ENCODE measurements at regions not wholly inside any gene's neighbourhood (a gene's known extent, or its start where the extent isn't known, plus 50 kb on each side); places are given as distances from the start of the nearest gene placed in this dataset.
A peak's percentile ranks its signal among the peaks of the same experiment; 100 is the strongest.

GRCh38 chr7:155138204-155138603 is 68.1 kb downstream of the HTR5A start:
- DNase-seq, result no peak

DNA sequence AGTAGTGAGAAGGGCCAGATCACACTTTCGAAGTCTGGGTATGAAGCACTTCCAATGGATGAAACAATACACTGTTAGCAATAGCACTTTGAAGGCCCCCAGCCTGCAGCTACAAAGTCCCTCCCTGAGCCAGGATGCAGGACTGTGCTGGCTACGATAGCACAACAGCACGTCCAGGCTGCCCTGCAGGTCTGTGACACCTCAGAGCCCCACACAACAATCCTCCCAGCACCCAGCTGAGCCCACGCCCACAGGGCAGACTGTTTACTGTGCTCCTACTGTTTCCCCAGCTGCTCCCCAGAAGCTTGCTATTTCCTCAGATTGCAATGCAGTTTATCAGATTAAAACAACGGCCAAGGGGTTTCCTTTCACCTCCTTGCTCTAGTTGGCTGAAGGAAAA is 71.4 kb downstream of the HTR5A start:
- DNase-seq, result no peak

DNA sequence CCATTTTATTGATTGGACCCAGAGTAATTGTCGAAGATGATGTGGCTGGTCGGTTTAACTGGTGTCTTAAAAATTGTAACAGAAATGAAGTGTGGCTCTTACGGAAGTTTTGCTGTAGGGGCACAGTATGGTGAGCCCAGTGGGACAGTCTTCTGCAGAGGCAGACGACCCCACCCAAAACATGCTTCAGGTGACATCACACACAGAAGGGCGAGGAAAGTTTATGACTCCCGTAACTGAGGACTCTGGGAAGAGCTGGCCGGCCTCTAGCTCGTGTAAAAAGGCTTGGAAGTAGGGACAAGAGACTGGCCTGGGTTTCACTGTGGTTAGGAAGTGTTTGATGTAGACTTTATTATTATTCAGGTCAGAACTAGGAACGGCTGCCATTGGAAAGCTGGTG is 73.3 kb downstream of the HTR5A start:
- DNase-seq, result no peak

- DNase-seq, result no peak
These were observed 74.2 kb downstream of the HTR5A start for GRCh38 chr7:155144371-155144770.

DNA sequence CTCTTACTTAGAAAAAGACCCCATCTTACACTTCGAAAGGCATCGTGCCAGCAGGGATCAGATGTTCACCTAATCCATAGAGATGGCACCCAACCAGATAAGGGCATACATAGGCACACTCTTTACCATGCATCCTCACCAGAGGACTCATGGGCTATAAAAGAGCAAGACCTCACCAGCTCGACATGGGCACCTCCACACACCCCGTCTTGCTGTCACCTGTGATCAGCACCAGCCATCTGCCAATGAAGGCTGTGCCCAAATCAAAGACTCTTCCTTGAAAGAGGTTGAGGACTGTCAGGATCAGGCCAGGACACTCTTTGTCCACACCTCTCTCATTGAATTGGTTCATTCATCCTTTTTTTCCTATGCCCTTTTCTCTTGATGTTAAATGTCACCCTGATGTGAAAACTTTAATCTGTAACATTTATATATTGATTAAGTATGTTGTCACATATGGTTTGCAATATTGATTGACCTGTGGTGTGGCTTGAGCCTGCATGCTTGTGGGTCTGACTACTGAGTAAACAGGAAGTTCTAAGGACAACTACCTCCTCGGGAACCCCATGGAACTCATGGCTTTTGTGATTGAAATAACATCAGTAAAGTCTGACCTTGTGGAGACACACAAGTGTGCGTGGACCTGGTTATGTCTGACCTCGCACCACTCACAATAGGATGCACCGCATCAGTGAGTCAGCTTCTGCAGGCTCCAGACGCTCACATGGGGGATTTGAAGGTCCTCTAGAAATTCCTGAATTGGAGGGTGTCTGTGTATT is 75.5 kb downstream of the HTR5A start:
- peak; percentile 15 for DNase-seq

DNA sequence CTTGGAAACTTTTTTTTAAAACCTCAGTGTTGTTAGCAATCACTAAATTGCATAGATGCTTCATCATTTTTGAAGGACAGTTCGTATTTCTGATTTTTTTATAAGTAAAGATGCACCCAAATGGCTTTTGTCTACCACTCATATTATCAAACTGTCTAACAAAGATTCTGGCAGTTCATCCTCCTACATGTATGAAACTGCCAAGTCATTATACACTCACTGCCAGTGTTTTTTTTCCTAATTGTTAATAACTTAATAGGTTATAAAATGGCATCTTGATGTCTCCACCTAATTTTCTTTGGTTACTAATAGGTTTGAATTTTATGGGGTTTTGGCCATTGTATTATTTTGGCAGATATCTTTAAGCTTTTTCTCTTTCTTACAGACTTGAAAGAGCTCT is 77.0 kb downstream of the HTR5A start:
- no peak for DNase-seq

- DNase-seq, result no peak
These were observed 77.5 kb downstream of the HTR5A start for GRCh38 chr7:155147624-155148023.

- DNase-seq, result no peak
These were observed 83.6 kb downstream of the HTR5A start for GRCh38 chr7:155153676-155154075.

DNA sequence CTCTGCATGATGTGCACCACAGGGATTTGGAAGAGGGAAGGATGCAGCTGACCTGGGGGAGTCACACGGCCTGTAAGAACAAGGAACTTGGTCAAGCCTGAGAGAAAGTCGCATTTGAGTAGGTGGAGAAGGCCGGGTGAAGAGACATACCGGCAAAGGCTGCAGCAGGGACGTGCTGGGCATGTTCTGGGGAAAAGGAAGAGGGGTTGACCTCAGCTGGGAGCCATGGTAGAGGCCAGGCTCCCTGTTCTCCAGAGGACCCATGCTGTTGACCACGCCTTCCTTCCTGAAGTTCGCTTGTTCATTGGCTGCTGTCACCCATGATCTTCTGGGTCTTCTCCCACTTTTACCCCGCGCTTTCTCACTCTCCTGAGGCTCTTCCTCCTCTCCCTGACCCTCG is 84.5 kb downstream of the HTR5A start:
- DNase-seq, result no peak

DNA sequence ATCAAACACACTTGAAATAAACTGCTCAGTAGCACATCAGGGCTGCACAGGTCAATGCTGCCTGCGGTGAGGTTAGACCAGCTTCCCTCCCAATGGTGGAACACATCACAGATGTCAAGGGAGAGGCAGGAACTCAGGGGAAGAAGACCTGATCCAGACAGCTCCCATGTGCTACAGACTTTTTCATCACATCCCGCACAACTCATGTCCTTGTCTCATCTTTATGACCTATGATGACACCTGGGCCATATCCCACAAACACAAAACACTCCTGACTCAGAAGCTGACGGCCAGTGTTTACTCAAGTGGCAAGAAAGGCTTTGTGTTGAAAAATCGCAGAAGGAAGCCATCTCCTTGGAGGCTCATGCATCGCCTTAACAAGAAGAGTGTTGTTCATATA is 91.6 kb downstream of the HTR5A start:
- DNase-seq, result no peak

- no peak for DNase-seq
These were observed 92.3 kb downstream of the HTR5A start for GRCh38 chr7:155162422-155162821.

DNA sequence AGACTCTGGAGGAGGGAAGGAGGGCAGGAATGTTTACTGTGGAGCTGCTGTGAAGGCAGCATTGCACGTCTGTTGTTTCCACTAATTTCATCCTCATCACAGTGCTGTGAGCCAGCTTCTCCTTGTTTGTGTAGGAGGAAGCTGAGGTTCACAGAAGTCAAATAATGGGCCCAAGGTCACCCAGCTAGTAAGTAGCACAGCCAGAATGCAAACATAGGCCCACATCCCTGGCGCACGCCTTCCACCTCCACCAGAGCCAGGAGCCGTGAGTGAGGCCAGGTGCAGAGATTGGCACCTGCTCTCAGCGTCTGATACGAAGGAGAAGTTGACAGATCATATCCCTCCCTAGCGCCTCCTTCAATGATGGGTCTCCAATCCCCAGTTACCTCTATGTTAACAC is 93.6 kb downstream of the HTR5A start:
- DNase-seq, result no peak

GRCh38 chr7:155164316-155164715 is 94.2 kb downstream of the HTR5A start:
- no peak for DNase-seq

- no peak for DNase-seq
These were observed 96.0 kb downstream of the HTR5A start for GRCh38 chr7:155166108-155166507.

- DNase-seq, result peak; percentile 87
These were observed 96.7 kb downstream of the HTR5A start for GRCh38 chr7:155166673-155167370.

- no peak for DNase-seq
These were observed 97.7 kb downstream of the HTR5A start for GRCh38 chr7:155167706-155168365.

- DNase-seq, result no peak
These were observed 98.7 kb downstream of the HTR5A start for GRCh38 chr7:155168597-155169480.

GRCh38 chr7:155169498-155170065 is 99.5 kb downstream of the HTR5A start:
- no peak for DNase-seq

- DNase-seq, result no peak
These were observed 100.2 kb downstream of the HTR5A start for GRCh38 chr7:155170331-155170730.

DNA sequence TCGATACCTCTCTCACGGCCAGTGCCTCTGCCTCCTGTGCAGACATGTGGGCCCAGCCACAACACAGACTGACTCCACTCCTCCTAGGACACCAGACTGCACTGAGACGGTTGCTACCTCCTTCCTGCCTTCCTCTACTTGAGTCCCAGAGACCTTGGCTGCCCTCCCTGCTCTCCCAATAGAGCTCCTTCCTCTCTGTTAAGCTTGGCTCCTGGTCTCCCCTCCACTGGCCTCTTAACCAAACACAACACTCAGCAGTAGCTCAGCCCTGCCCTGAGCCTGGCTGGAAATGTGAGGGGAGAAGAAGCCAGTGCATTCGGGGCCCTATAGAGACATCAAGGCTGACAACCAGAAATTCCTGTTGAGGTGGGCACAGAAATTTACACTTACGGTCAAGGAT is 102.0 kb downstream of the HTR5A start:
- DNase-seq, result no peak

- DNase-seq, result no peak
These were observed 103.8 kb downstream of the HTR5A start for GRCh38 chr7:155173905-155174304.

GRCh38 chr7:155178096-155178495 is 108.0 kb downstream of the HTR5A start:
- no peak for DNase-seq

DNA sequence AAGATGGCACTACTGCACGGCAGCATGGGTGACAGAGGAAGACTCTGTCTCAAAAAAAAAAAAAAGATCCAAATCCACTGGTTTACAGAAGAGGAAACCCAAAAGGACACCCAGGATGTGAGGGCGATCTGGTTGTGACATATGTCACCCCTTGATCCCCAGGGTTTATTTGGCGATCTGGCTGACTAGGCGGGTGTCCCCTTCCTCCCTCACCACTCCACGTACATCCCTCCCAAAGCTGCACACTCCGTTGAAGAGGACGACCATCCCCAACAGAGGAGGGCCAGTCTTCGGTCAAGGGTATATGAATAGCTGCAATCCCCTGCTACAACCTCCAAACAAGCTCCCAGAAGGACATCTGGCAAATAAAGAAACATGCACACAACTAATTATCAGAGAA is 111.6 kb downstream of the HTR5A start:
- DNase-seq, result no peak

Data from MV-4-11 (cell line).